ENCODE measurements at regions not wholly inside any gene's neighbourhood (a gene's known extent, or its start where the extent isn't known, plus 50 kb on each side); places are given as distances from the start of the nearest gene placed in this dataset.
"Not testable (repeated sequence)": the region's sequence is repeated elsewhere in the genome, so short reads cannot be mapped to it uniquely, and the experiment has no call there.

DNA sequence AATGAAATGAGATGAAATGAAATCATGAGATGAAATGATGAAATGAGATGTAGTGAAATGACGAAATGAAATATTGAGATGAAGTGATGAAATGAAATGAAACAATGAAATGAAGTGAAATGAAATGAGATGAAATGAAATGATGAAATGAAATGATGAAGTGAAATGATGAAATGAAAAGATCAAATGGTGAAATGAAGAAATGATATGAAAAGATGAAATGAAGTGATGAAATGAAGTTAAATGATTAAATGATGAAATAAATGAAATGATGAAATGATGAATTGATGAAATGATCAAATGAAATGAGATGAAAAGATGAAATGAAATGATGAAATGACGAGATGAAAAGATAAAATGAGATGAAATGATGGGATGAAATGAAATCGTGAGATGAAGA lies 132.3 kb upstream of the TP53TG3D start:
- TF ChIP-seq CREB1 (IDR thresholded peaks at IDR 0.05); KDM1A (IDR thresholded peaks at IDR 0.05; ENCODE audit: borderline replicate concordance, low read length); TCF12 (IDR thresholded peaks at IDR 0.05; ENCODE audit: low read depth, low read length); POLR2A (IDR thresholded peaks at IDR 0.05; ENCODE audit: control extremely low read depth in 1 of 2, low read depth in 2 of 2, low read length in 2 of 2); ATF3 (IDR thresholded peaks at IDR 0.05; ENCODE audit: insufficient read depth, low read depth, low read length); RAD21 (IDR thresholded peaks at IDR 0.05 in 1 of 2, conservative IDR thresholded peaks at IDR 0.05 in 1 of 2; ENCODE audit: low read depth in 2 of 2, low read length in 2 of 2): not testable (repeated sequence)
- TF ChIP-seq, protein P1, sequence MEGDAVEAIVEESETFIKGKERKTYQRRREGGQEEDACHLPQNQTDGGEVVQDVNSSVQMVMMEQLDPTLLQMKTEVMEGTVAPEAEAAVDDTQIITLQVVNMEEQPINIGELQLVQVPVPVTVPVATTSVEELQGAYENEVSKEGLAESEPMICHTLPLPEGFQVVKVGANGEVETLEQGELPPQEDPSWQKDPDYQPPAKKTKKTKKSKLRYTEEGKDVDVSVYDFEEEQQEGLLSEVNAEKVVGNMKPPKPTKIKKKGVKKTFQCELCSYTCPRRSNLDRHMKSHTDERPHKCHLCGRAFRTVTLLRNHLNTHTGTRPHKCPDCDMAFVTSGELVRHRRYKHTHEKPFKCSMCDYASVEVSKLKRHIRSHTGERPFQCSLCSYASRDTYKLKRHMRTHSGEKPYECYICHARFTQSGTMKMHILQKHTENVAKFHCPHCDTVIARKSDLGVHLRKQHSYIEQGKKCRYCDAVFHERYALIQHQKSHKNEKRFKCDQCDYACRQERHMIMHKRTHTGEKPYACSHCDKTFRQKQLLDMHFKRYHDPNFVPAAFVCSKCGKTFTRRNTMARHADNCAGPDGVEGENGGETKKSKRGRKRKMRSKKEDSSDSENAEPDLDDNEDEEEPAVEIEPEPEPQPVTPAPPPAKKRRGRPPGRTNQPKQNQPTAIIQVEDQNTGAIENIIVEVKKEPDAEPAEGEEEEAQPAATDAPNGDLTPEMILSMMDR (IDR thresholded peaks at IDR 0.05; ENCODE audit: control extremely low read depth in 1 of 3, insufficient read depth in 1 of 3, low read depth in 1 of 3, low read length in 3 of 3), result not testable (repeated sequence)
